H1 (cell line): ENCODE measurements at regions not wholly inside any gene's neighbourhood (a gene's known extent, or its start where the extent isn't known, plus 50 kb on each side); places are given as distances from the start of the nearest gene placed in this dataset.

Experiments
- CTCF ChIA-PET: fragments of 300-600 bp; sonication (Branson Sonifier 250); formaldehyde crosslinking; loops from one replicate; lab custom pipeline; 2021; ENCODE audit not compliant: partially characterized antibody; lab: Charles Lee
- POLR2A ChIA-PET: fragments of 300-600 bp; sonication (Branson Sonifier 250); formaldehyde crosslinking; loops from one replicate; lab custom pipeline; 2021; ENCODE audit warnings: inconsistent platforms; ENCODE audit not compliant: partially characterized antibody; lab: Charles Lee
- DNase-seq, 2 experiments: peaks; one replicate each; pipeline versions ENCODE4 v3.0.0 to v3.0.0-alpha.2; 2010 to 2022; ENCODE audit warnings: low spot score in 2 of 2, low read depth in 1 of 2, mixed read lengths in 1 of 2
- FAIRE-seq: peaks from 2 replicates; lab custom pipeline; 2011; peaks lifted over from hg19 to GRCh38; lab: Jason Lieb, UNC
- H2AFZ ChIP-seq: 2 replicates; pipeline ENCODE4 v1.8.1; 2012; ENCODE audit warnings: low read length, inconsistent platforms
- H2AK5ac ChIP-seq: 2 replicates; pipeline ENCODE4 v1.6.1; 2013; ENCODE audit warnings: low read depth, low read length
- H2BK120ac ChIP-seq: replicated peaks from 2 replicates; pipeline ENCODE3; 2013; ENCODE audit warnings: low read depth, low read length, inconsistent platforms
- H2BK12ac ChIP-seq: 2 replicates; pipeline ENCODE4 v1.6.1; 2013; ENCODE audit warnings: low read depth, low read length
- H2BK15ac ChIP-seq: 2 replicates; pipeline ENCODE4 v1.6.1; 2013; ENCODE audit warnings: low read length
- H2BK20ac ChIP-seq: 2 replicates; pipeline ENCODE4 v1.6.1; 2013; ENCODE audit warnings: low read length
- H2BK5ac ChIP-seq: 2 replicates; pipeline ENCODE4 v1.6.1; 2013; ENCODE audit warnings: low read depth, low read length
- H3K14ac ChIP-seq: 2 replicates; pipeline ENCODE4 v1.6.1; 2013; ENCODE audit warnings: inconsistent platforms; ENCODE audit not compliant: insufficient read length
- H3K18ac ChIP-seq: 2 replicates; pipeline ENCODE4 v1.6.1; 2013; ENCODE audit warnings: low read length; ENCODE audit errors: extremely low read depth
- H3K23ac ChIP-seq: 2 replicates; pipeline ENCODE4 v1.6.1; 2013; ENCODE audit warnings: inconsistent platforms; ENCODE audit not compliant: insufficient read length
- H3K23me2 ChIP-seq: 2 replicates; pipeline ENCODE4 v1.6.1; 2013; ENCODE audit warnings: low read depth, low read length
- H3K27ac ChIP-seq: 2 replicates; pipeline ENCODE4 v1.6.1; 2011; ENCODE audit warnings: low read depth, low read length, inconsistent platforms
- H3K27me3 ChIP-seq, 4 experiments: replicated peaks in 1 of 4; 1 replicate in 1 of 4; 2 replicates in 3 of 4; pipeline versions ENCODE4 v1.6.1 to v1.8.1; 2011 to 2013; ENCODE audit warnings: low read length in 3 of 4, mild to moderate bottlenecking in 3 of 4, inconsistent platforms in 2 of 4, mixed read lengths in 2 of 4, moderate library complexity in 1 of 4; ENCODE audit not compliant: control insufficient read depth in 3 of 4, insufficient read depth in 3 of 4; ENCODE audit errors: extremely low read depth in 1 of 4
- H3K36me3 ChIP-seq, 4 experiments: 2 replicates each; pipeline versions ENCODE4 v1.6.1 to v1.8.1; 2011 to 2013; ENCODE audit warnings: mild to moderate bottlenecking in 4 of 4, low read length in 3 of 4, moderate library complexity in 2 of 4, control low read depth in 1 of 4, inconsistent platforms in 1 of 4; ENCODE audit not compliant: insufficient read depth in 4 of 4, control insufficient read depth in 2 of 4
- H3K4ac ChIP-seq: replicated peaks from 2 replicates; pipeline ENCODE3; 2013; ENCODE audit warnings: low read length, low read depth, mixed read lengths, inconsistent platforms; ENCODE audit not compliant: insufficient read length
- H3K4me1 ChIP-seq, 4 experiments: replicated peaks in 1 of 4; 1 replicate in 1 of 4; 2 replicates in 3 of 4; pipeline versions ENCODE4 v1.6.1 to v1.8.1; 2011 to 2013; ENCODE audit warnings: low read length in 3 of 4, inconsistent platforms in 2 of 4, mixed read lengths in 1 of 4; ENCODE audit not compliant: insufficient read depth in 4 of 4, control insufficient read depth in 3 of 4
- H3K4me2 ChIP-seq, 2 experiments: 2 replicates each; pipeline versions ENCODE4 v1.6.1 to v1.8.1; 2011 to 2013; ENCODE audit warnings: low read depth in 2 of 2, low read length in 2 of 2, control low read depth in 1 of 2, inconsistent platforms in 1 of 2, mild to moderate bottlenecking in 1 of 2; ENCODE audit not compliant: insufficient read depth in 1 of 2
- H3K4me3 ChIP-seq, 4 experiments: fragments of 200-600, 300-600 bp in 1 of 4; sonication (generic), shearing (Covaris generic), sonication (Bioruptor Twin) in 1 of 4; 2 replicates each; pipeline versions ENCODE4 v1.5.1 to v1.8.1; 2011 to 2016; ENCODE audit warnings: low read length in 4 of 4, low read depth in 3 of 4, control low read depth in 2 of 4, inconsistent platforms in 2 of 4, mild to moderate bottlenecking in 2 of 4, mixed read lengths in 1 of 4, moderate library complexity in 1 of 4; ENCODE audit not compliant: insufficient read depth in 2 of 4; ENCODE audit errors: extremely low read depth in 1 of 4
- H3K56ac ChIP-seq: replicated peaks from 2 replicates; pipeline ENCODE3; 2013; ENCODE audit warnings: low read depth, mild to moderate bottlenecking, mixed read lengths, low read length, inconsistent platforms; ENCODE audit not compliant: insufficient read length
- H3K79me1 ChIP-seq: 2 replicates; pipeline ENCODE4 v1.6.1; 2013; ENCODE audit warnings: low read depth, low read length, control low read depth
- H3K79me2 ChIP-seq, 2 experiments: 2 replicates each; pipeline versions ENCODE4 v1.6.1 to v1.8.1; 2012 to 2013; ENCODE audit warnings: low read length in 2 of 2, mild to moderate bottlenecking in 2 of 2, inconsistent platforms in 1 of 2; ENCODE audit not compliant: insufficient read depth in 2 of 2, control insufficient read depth in 1 of 2
- H3K9ac ChIP-seq, 4 experiments: replicated peaks in 1 of 4; 1 replicate in 1 of 4; 2 replicates in 3 of 4; pipeline versions ENCODE4 v1.6.1 to v1.8.1; 2011 to 2013; ENCODE audit warnings: low read depth in 3 of 4, low read length in 3 of 4, control low read depth in 2 of 4, mild to moderate bottlenecking in 2 of 4, moderate library complexity in 2 of 4, inconsistent platforms in 1 of 4; ENCODE audit errors: extremely low read depth in 1 of 4
- H3K9me3 ChIP-seq, 2 experiments: 2 replicates each; pipeline versions ENCODE4 v1.6.1 to v1.8.1; 2012 to 2013; ENCODE audit warnings: mild to moderate bottlenecking in 2 of 2, moderate library complexity in 2 of 2, control low read depth in 1 of 2, inconsistent platforms in 1 of 2, low read depth in 1 of 2, low read length in 1 of 2, mixed read lengths in 1 of 2; ENCODE audit not compliant: insufficient read depth in 2 of 2
- H4K20me1 ChIP-seq, 2 experiments: replicated peaks in 1 of 2; 2 replicates each; pipeline versions ENCODE3 to v1.8.1; 2011 to 2013; ENCODE audit warnings: inconsistent platforms in 2 of 2, low read length in 2 of 2, mild to moderate bottlenecking in 1 of 2; ENCODE audit not compliant: insufficient read depth in 2 of 2, control insufficient read depth in 1 of 2
- H4K5ac ChIP-seq: 2 replicates; pipeline ENCODE4 v1.6.1; 2013; ENCODE audit warnings: low read length, low read depth, mixed read lengths, inconsistent platforms; ENCODE audit not compliant: insufficient read length
- H4K8ac ChIP-seq: 2 replicates; pipeline ENCODE4 v1.8.0; 2013; ENCODE audit warnings: mild to moderate bottlenecking, moderate library complexity, low read length, inconsistent platforms; ENCODE audit not compliant: insufficient read depth; ENCODE audit errors: extremely low read depth
- H4K91ac ChIP-seq: replicated peaks from 2 replicates; pipeline ENCODE3; 2013; ENCODE audit warnings: low read length, mixed read lengths, inconsistent platforms; ENCODE audit not compliant: insufficient read length
- ASH2L ChIP-seq: fragments of 200-600, 300-600 bp; sonication (generic); IDR thresholded peaks from one replicate; pipeline ENCODE4 v1.7.1; 2017; ENCODE audit warnings: low read length
- CHD1 ChIP-seq: IDR thresholded peaks from 2 replicates; pipeline ENCODE4 v1.6.1; 2012; ENCODE audit warnings: low read depth, low read length, improper control_type of control experiment
- KDM5A ChIP-seq: fragments of 200-600 bp; IDR thresholded peaks from 2 replicates; pipeline ENCODE4 v1.7.1; 2012; ENCODE audit warnings: mild to moderate bottlenecking, low read length, inconsistent platforms, mixed read lengths
- SIN3A ChIP-seq, 2 experiments: IDR thresholded peaks in 1 of 2; conservative IDR thresholded peaks in 1 of 2; 2 replicates each; pipeline ENCODE4 v1.6.1; 2011 to 2012; ENCODE audit warnings: low read length in 2 of 2, improper control_type of control experiment in 1 of 2, low read depth in 1 of 2, mild to moderate bottlenecking in 1 of 2
- SP1 ChIP-seq: IDR thresholded peaks from 2 replicates; pipeline ENCODE4 v1.6.1; 2011; ENCODE audit warnings: low read depth, low read length
- WGBS, 2 experiments: shearing (Covaris generic) in 1 of 2; methylation state at CpG; one replicate each; pipeline versions ENCODE4 v1.1.6 to v1.1.7; 2013 to 2015; ENCODE audit warnings: low lambda C conversion rate in 2 of 2, mixed read lengths in 2 of 2, inconsistent platforms in 1 of 2, low coverage in 1 of 2, missing lambda C conversion rate in 1 of 2; ENCODE audit not compliant: insufficient replicate concordance in 2 of 2, insufficient coverage in 1 of 2, insufficient read length in 1 of 2; ENCODE audit errors: extremely low coverage in 1 of 2, missing lambda C conversion rate in 1 of 2; 5-methylcytosine and 5-hydroxymethylcytosine counted together
- TF ChIP-seq, protein P1 (sequence below): IDR thresholded peaks from 2 replicates; pipeline ENCODE4 v1.6.1; 2011; ENCODE audit warnings: low read depth, mild to moderate bottlenecking, low read length; ENCODE audit not compliant: insufficient read depth
- TF ChIP-seq, protein P2 (sequence below): IDR thresholded peaks from 2 replicates; pipeline ENCODE4 v1.6.1; 2011; ENCODE audit warnings: low read length, improper control_type of control experiment
- TF ChIP-seq, protein P3 (sequence below), 3 experiments: IDR thresholded peaks; 1 replicate in 2 of 3; 2 replicates in 1 of 3; pipeline versions ENCODE4 v1.5.1 to v1.6.1; 2011; ENCODE audit warnings: low read length in 3 of 3, mild to moderate bottlenecking in 3 of 3, inconsistent platforms in 2 of 3, low read depth in 1 of 3, moderate library complexity in 1 of 3; ENCODE audit not compliant: insufficient read depth in 1 of 3; ENCODE audit errors: control extremely low read depth in 1 of 3

DNA sequence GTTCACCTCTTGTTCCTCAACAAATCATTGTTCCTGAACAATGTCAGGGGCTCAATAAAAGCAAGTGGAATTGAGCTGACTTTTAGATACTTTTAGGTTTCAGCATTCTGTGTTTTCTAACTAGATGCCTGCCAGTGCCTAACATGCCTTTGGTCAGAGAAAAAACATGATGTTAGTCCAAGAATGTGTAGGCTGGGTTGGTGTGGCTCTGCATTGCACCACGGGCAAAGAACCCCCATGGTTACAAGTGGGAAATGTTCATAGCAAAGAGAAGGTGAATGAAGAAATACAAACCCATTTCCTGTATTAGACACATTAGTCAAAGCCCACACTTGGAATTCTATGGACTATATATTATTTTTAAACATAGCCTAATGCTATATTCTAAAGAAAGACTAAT lies 193.3 kb downstream of the TMEM200A start:
- H3K56ac ChIP-seq = no peak overlapping the region
- 95% methylated on average over 1 of the region's 1 CpG; no CpG with 5 or more reads in 1 of the 2 experiments for WGBS, 2 experiments
- DNase-seq = no peak
- TF ChIP-seq ASH2L = no peak
- TF ChIP-seq SP1 = no peak
- TF ChIP-seq KDM5A = no peak
- no peak for TF ChIP-seq SIN3A (conservative IDR thresholded peaks at IDR 0.05 in 1 of 2, IDR thresholded peaks at IDR 0.05 in 1 of 2; ENCODE audit: low read depth in 1 of 2, low read length in 2 of 2)
- TF ChIP-seq, protein P1, sequence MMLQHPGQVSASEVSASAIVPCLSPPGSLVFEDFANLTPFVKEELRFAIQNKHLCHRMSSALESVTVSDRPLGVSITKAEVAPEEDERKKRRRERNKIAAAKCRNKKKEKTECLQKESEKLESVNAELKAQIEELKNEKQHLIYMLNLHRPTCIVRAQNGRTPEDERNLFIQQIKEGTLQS = no peak
- TF ChIP-seq CHD1 = no peak
- TF ChIP-seq, protein P2, sequence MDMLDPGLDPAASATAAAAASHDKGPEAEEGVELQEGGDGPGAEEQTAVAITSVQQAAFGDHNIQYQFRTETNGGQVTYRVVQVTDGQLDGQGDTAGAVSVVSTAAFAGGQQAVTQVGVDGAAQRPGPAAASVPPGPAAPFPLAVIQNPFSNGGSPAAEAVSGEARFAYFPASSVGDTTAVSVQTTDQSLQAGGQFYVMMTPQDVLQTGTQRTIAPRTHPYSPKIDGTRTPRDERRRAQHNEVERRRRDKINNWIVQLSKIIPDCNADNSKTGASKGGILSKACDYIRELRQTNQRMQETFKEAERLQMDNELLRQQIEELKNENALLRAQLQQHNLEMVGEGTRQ = no peak
- TF ChIP-seq, protein P3, sequence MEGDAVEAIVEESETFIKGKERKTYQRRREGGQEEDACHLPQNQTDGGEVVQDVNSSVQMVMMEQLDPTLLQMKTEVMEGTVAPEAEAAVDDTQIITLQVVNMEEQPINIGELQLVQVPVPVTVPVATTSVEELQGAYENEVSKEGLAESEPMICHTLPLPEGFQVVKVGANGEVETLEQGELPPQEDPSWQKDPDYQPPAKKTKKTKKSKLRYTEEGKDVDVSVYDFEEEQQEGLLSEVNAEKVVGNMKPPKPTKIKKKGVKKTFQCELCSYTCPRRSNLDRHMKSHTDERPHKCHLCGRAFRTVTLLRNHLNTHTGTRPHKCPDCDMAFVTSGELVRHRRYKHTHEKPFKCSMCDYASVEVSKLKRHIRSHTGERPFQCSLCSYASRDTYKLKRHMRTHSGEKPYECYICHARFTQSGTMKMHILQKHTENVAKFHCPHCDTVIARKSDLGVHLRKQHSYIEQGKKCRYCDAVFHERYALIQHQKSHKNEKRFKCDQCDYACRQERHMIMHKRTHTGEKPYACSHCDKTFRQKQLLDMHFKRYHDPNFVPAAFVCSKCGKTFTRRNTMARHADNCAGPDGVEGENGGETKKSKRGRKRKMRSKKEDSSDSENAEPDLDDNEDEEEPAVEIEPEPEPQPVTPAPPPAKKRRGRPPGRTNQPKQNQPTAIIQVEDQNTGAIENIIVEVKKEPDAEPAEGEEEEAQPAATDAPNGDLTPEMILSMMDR (IDR thresholded peaks at IDR 0.05; ENCODE audit: control extremely low read depth in 1 of 3, insufficient read depth in 1 of 3, low read depth in 1 of 3, low read length in 3 of 3) = no peak
- ChIA-PET POLR2A (no interaction called here), CTCF (no interaction called here)
- no peak overlapping the region for H2AK5ac ChIP-seq
- H3K4me2 ChIP-seq = no peak overlapping the region
- no peak overlapping the region for H4K5ac ChIP-seq
- H2BK5ac ChIP-seq = no peak overlapping the region
- H3K27me3 ChIP-seq = peaks cover 0 to 1% (median 0%) of the 10 kb centered on the region in 4 experiments; a peak in 1 of 7 replicates
- no peak overlapping the region for H3K4ac ChIP-seq
- H2BK12ac ChIP-seq = no peak overlapping the region
- no peak overlapping the region for H3K23ac ChIP-seq
- no peak overlapping the region for H2BK20ac ChIP-seq
- no peaks in the 10 kb centered on the region for H4K20me1 ChIP-seq
- H3K23me2 ChIP-seq = no peaks in the 10 kb centered on the region; the same call in 1 of the 2 replicates
- H3K14ac ChIP-seq = no peak overlapping the region
- FAIRE-seq = no peak
- no peaks in the 10 kb centered on the region for H3K36me3 ChIP-seq
- H3K79me1 ChIP-seq = no peaks in the 10 kb centered on the region
- H3K79me2 ChIP-seq = no peaks in the 10 kb centered on the region
- H3K9ac ChIP-seq = no peak overlapping the region
- no peaks in the 10 kb centered on the region for H3K9me3 ChIP-seq
- no peak overlapping the region for H3K18ac ChIP-seq
- H2AFZ ChIP-seq = no peak overlapping the region
- no peak overlapping the region for H2BK15ac ChIP-seq
- no peak overlapping the region for H2BK120ac ChIP-seq
- no peak overlapping the region for H4K8ac ChIP-seq
- H3K4me1 ChIP-seq = no peaks in the 10 kb centered on the region
- H3K27ac ChIP-seq = no peak overlapping the region
- H3K4me3 ChIP-seq = no peak overlapping the region
- H4K91ac ChIP-seq = no peak overlapping the region
